Liver (tissue), 7 donors: ENCODE measurements at regions not wholly inside any gene's neighbourhood (a gene's known extent, or its start where the extent isn't known, plus 50 kb on each side); places are given as distances from the start of the nearest gene placed in this dataset.

Experiments used
- DNase-seq: peaks from one replicate; pipeline ENCODE4 v3.0.0-alpha.2; 2017; ENCODE audit warnings: low spot score
- H3K27ac ChIP-seq, 2 donors: one replicate each; pipeline ENCODE4 v1.7.0; 2013; ENCODE audit warnings: inconsistent platforms in 2 of 2, low read length in 2 of 2, control low read depth in 1 of 2, low read depth in 1 of 2, mild to moderate bottlenecking in 1 of 2
- H3K27me3 ChIP-seq, 4 donors: one replicate each; pipeline versions ENCODE4 v1.6.1 to v1.7.0; 2013; ENCODE audit warnings: low read length in 3 of 4, inconsistent platforms in 1 of 4, mild to moderate bottlenecking in 1 of 4, moderate library complexity in 1 of 4; ENCODE audit not compliant: control insufficient read depth in 4 of 4, insufficient read depth in 4 of 4
- H3K36me3 ChIP-seq, 4 donors: one replicate each; pipeline versions ENCODE4 v1.6.1 to v1.7.0; 2013; ENCODE audit warnings: low read length in 3 of 4, mild to moderate bottlenecking in 3 of 4, low read depth in 1 of 4, moderate library complexity in 1 of 4; ENCODE audit not compliant: control insufficient read depth in 4 of 4, insufficient read depth in 3 of 4
- H3K4me1 ChIP-seq, 4 donors: one replicate each; pipeline versions ENCODE4 v1.6.1 to v1.7.0; 2013; ENCODE audit warnings: low read length in 3 of 4, mild to moderate bottlenecking in 3 of 4, moderate library complexity in 1 of 4; ENCODE audit not compliant: control insufficient read depth in 4 of 4, insufficient read depth in 4 of 4
- H3K4me3 ChIP-seq, 3 donors: one replicate each; pipeline versions ENCODE4 v1.6.1 to v1.7.0; 2013; ENCODE audit warnings: low read length in 3 of 3, control low read depth in 1 of 3, low read depth in 1 of 3, mild to moderate bottlenecking in 1 of 3
- H3K9ac ChIP-seq, 2 donors: one replicate each; pipeline ENCODE4 v1.7.0; 2013; ENCODE audit warnings: low read length in 2 of 2, mild to moderate bottlenecking in 2 of 2, moderate library complexity in 2 of 2, control low read depth in 1 of 2, low read depth in 1 of 2
- H3K9me3 ChIP-seq, 4 donors: one replicate each; pipeline versions ENCODE4 v1.6.1 to v1.7.0; 2013; ENCODE audit warnings: low read length in 3 of 4; ENCODE audit not compliant: control insufficient read depth in 4 of 4
- EGR1 ChIP-seq, 2 donors: IDR thresholded peaks; 2 replicates each; pipeline ENCODE4 v1.6.1; 2016 to 2018; ENCODE audit warnings: antibody characterized with exemption in 2 of 2, low read depth in 2 of 2
- FOXA1 ChIP-seq: IDR thresholded peaks from 2 replicates; pipeline ENCODE4 v1.6.1; 2016; ENCODE audit warnings: antibody characterized with exemption
- FOXA2 ChIP-seq: IDR thresholded peaks from 2 replicates; pipeline ENCODE4 v1.6.1; 2016; ENCODE audit warnings: antibody characterized with exemption
- GABPA ChIP-seq, 2 donors: IDR thresholded peaks in 1 of 2; conservative IDR thresholded peaks in 1 of 2; 2 replicates each; pipeline ENCODE4 v1.6.1; 2016; ENCODE audit warnings: antibody characterized with exemption in 2 of 2, mild to moderate bottlenecking in 1 of 2, moderate library complexity in 1 of 2
- HNF4G ChIP-seq: IDR thresholded peaks from 2 replicates; pipeline ENCODE4 v1.6.1; 2016; ENCODE audit warnings: antibody characterized with exemption
- JUND ChIP-seq, 2 donors: IDR thresholded peaks; 2 replicates each; pipeline ENCODE4 v1.6.1; 2016; ENCODE audit warnings: antibody characterized with exemption in 2 of 2
- MAX ChIP-seq: IDR thresholded peaks from 2 replicates; pipeline ENCODE4 v1.6.1; 2016; ENCODE audit warnings: antibody characterized with exemption
- NR2F2 ChIP-seq: IDR thresholded peaks from 2 replicates; pipeline ENCODE4 v1.6.1; 2016; ENCODE audit warnings: antibody characterized with exemption
- REST ChIP-seq: IDR thresholded peaks from 2 replicates; pipeline ENCODE4 v1.6.1; 2016; ENCODE audit warnings: antibody characterized with exemption, mild to moderate bottlenecking
- RXRA ChIP-seq, 2 donors: IDR thresholded peaks; 2 replicates each; pipeline ENCODE4 v1.6.1; 2017 to 2018; ENCODE audit warnings: antibody characterized with exemption in 2 of 2, mild to moderate bottlenecking in 1 of 2
- SP1 ChIP-seq: IDR thresholded peaks from 2 replicates; pipeline ENCODE4 v1.6.1; 2018; ENCODE audit warnings: antibody characterized with exemption, mild to moderate bottlenecking
- TAF1 ChIP-seq: conservative IDR thresholded peaks from 2 replicates; pipeline ENCODE4 v1.6.1; 2016; ENCODE audit warnings: antibody characterized with exemption, mild to moderate bottlenecking
- YY1 ChIP-seq: IDR thresholded peaks from 2 replicates; pipeline ENCODE4 v1.6.1; 2016; ENCODE audit warnings: antibody characterized with exemption, mild to moderate bottlenecking
- WGBS: extraction: QIAGEN DNeasy Blood & Tissue Kit; methylation state at CpG from one replicate; pipeline ENCODE4 v1.1.7; 2013; 5-methylcytosine and 5-hydroxymethylcytosine counted together
- TF ChIP-seq, protein P1 (sequence below): IDR thresholded peaks from 2 replicates; pipeline ENCODE4 v1.6.1; 2016; ENCODE audit warnings: antibody characterized with exemption
- TF ChIP-seq, protein P2 (sequence below): IDR thresholded peaks from 2 replicates; pipeline ENCODE4 v1.6.1; 2016; ENCODE audit warnings: antibody characterized with exemption
- donor health status: healthy.
- donor health status: healthy.
- donor health status: healthy.
- donor health status: healthy.

DNA sequence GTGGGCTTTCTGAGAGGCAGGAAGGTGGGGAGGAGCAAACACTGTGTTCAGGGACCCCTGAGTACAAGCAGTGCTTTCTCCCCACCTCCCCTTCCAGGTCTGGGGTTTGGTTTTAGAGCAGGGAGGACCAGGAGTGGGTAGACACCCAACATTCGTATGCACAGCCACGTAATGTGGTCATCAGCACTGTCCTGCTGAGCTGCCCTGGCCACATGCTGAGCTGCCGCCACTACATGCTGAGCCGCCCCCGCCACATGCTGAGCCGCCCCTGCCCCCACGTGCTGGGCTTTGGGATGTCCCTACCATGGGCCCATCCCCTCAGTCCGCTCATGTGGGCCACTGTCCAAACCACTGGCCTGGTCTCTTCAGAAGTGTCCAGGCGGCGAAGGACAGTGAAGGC, 214.9 kb upstream of the CST7 start:
- no peaks in the 10 kb centered on the region for H3K36me3 ChIP-seq
- H3K4me3 ChIP-seq = no peak overlapping the region
- H3K4me1 ChIP-seq = no peaks in the 10 kb centered on the region
- H3K9ac ChIP-seq = no peak overlapping the region
- H3K27me3 ChIP-seq = no peaks in the 10 kb centered on the region
- no peak overlapping the region for H3K27ac ChIP-seq
- WGBS = 91% methylated on average over 10 of the region's 10 CpGs
- no peaks in the 10 kb centered on the region for H3K9me3 ChIP-seq
- DNase-seq = no peak
- no peak for TF ChIP-seq FOXA2
- TF ChIP-seq YY1 = no peak
- TF ChIP-seq EGR1 (IDR thresholded peaks at IDR 0.05; ENCODE audit: low read depth in 2 of 2) = no peak
- TF ChIP-seq NR2F2 = no peak
- TF ChIP-seq, protein P1, sequence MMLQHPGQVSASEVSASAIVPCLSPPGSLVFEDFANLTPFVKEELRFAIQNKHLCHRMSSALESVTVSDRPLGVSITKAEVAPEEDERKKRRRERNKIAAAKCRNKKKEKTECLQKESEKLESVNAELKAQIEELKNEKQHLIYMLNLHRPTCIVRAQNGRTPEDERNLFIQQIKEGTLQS = no peak
- no peak for TF ChIP-seq FOXA1
- no peak for TF ChIP-seq HNF4G
- no peak for TF ChIP-seq RXRA (IDR thresholded peaks at IDR 0.05)
- no peak for TF ChIP-seq SP1
- TF ChIP-seq REST = no peak
- no peak for TF ChIP-seq GABPA (IDR thresholded peaks at IDR 0.05 in 1 of 2, conservative IDR thresholded peaks at IDR 0.05 in 1 of 2)
- TF ChIP-seq, protein P2, sequence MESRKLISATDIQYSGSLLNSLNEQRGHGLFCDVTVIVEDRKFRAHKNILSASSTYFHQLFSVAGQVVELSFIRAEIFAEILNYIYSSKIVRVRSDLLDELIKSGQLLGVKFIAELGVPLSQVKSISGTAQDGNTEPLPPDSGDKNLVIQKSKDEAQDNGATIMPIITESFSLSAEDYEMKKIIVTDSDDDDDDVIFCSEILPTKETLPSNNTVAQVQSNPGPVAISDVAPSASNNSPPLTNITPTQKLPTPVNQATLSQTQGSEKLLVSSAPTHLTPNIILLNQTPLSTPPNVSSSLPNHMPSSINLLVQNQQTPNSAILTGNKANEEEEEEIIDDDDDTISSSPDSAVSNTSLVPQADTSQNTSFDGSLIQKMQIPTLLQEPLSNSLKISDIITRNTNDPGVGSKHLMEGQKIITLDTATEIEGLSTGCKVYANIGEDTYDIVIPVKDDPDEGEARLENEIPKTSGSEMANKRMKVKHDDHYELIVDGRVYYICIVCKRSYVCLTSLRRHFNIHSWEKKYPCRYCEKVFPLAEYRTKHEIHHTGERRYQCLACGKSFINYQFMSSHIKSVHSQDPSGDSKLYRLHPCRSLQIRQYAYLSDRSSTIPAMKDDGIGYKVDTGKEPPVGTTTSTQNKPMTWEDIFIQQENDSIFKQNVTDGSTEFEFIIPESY = no peak
- no peak for TF ChIP-seq TAF1
- no peak for TF ChIP-seq JUND (IDR thresholded peaks at IDR 0.05)
- TF ChIP-seq MAX = no peak

DNA sequence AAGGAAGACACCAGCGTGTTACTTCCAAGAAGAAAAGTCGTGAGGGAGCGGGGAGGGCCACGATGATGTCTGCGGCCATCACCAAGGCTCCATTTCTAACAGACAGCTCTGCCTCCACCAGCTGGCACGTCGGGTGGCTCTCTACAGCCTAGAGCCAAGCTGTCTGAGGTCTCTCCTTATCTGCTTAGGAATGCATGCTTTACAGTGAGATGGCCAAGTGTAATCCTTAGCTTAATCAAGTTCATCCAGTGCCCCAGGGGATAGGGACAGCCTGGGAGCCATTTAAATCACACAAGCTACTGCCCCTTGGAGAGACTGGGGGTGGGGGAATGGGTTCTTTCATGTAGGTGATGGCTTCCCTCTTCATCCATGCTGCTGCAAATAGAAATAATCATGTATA, 213.8 kb upstream of the CST7 start:
- Histone ChIP-seq H3K4me1 (no peaks in the 10 kb centered on the region), H3K27ac (no peak overlapping the region), H3K4me3 (no peak overlapping the region), H3K27me3 (no peaks in the 10 kb centered on the region), H3K9ac (no peak overlapping the region), H3K9me3 (no peaks in the 10 kb centered on the region), H3K36me3 (no peaks in the 10 kb centered on the region)
- no peak for DNase-seq
- 74% methylated on average over 7 of the region's 7 CpGs for WGBS
- TF ChIP-seq EGR1 (IDR thresholded peaks at IDR 0.05; ENCODE audit: low read depth in 2 of 2) (no peak), RXRA (IDR thresholded peaks at IDR 0.05) (no peak), SP1 (no peak), MAX (no peak), GABPA (IDR thresholded peaks at IDR 0.05 in 1 of 2, conservative IDR thresholded peaks at IDR 0.05 in 1 of 2) (no peak), JUND (IDR thresholded peaks at IDR 0.05) (no peak), REST (no peak), FOXA2 (no peak), TAF1 (no peak)
- TF ChIP-seq, protein P2 = no peak
